Superior temporal gyrus (tissue), 1 donor: ENCODE measurements at regions not wholly inside any gene's neighbourhood (a gene's known extent, or its start where the extent isn't known, plus 50 kb on each side); places are given as distances from the start of the nearest gene placed in this dataset.
A peak's percentile ranks its signal among the peaks of the same experiment; 100 is the strongest.
"Not testable (repeated sequence)": the region's sequence is repeated elsewhere in the genome, so short reads cannot be mapped to it uniquely, and the experiment has no call there.

Source experiments
- DNase-seq: peaks from one replicate; pipeline ENCODE4 v3.0.0-alpha.2; 2016; ENCODE audit errors: extremely low spot score

- DNase-seq, result no peak
These were observed 923.2 kb downstream of the LTN1 start for GRCh38 chr21:28069450-28069923.

DNA sequence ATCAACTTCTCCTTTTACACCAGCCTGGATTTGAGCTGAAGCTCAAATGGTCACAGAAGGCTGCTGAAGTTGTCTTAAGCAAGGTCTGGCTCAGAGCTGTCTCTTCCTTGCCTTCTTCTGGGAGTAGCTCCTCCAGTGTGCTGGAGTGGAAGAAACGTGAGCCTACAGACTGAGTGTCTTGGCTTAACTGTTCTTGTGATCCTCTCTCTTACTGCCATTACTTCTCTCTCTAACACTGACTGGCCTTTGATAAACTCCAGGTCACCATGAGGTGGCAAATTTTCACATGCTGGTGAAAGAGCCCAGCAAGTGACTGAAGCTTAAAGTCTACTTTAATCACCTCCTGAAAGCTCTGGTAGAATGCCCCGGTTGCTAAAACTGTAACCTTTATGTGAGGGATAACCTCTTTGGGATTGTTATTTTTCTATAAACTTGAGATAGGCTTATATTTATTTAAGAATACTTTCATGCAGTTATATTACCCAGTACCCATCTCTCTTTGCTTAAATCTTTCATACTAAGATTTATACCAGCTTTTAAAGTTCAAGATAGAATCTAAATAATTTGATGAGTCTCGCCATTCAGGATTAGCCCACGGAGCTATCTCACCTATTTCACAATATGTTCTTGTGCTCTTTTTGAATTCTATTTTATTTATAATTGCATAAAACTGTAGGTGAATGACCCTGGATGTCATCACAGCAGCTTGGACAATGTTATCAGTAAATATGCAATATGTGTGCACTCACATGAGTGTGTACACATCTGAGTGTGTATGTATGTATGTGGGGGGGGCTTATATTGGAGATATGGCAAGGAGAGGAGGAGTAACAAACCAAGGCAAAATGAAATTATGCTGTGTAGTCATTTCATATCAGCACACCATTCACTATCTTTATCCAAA lies 924.0 kb downstream of the LTN1 start:
- no peak for DNase-seq

DNA sequence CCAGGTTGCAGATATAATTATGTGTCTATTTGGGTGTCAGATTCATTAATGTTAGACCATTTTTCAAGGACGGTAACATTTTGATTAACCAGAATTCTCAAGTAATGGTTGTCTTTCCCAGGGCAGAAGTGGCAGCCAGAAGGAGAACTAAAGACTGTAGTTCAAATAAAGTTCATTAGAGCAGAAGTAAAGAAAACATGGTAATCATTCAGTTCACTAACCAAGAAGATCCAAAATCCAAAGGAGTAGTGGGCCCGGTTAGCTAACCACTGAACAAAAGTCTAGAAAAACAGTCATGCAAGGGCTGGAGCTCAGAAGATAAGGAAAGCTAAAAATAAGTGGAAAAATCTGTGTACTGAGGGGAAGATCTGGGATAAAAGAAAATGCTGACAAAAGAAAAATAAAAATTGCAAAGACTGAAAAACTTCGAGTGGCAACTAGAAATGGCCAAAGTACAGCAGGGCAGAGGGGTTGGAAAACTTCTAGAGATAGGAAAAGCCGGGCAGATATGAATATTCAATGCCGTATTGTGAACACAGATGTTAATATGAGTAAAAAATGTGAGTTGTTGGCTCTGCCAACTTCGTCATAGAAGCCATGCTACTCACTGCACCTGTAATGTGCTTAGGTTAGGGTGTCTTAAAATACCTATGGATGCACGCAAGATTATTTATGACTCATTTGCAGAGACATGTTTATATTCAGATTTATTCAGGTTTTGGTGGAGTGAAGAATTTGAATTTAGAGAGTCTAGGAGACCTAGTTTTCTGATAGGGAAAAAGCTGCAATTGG lies 925.9 kb downstream of the LTN1 start:
- DNase-seq, result peak; percentile 7

GRCh38 chr21:28066076-28066475 lies 926.6 kb downstream of the LTN1 start:
- DNase-seq, result peak; percentile 6

DNA sequence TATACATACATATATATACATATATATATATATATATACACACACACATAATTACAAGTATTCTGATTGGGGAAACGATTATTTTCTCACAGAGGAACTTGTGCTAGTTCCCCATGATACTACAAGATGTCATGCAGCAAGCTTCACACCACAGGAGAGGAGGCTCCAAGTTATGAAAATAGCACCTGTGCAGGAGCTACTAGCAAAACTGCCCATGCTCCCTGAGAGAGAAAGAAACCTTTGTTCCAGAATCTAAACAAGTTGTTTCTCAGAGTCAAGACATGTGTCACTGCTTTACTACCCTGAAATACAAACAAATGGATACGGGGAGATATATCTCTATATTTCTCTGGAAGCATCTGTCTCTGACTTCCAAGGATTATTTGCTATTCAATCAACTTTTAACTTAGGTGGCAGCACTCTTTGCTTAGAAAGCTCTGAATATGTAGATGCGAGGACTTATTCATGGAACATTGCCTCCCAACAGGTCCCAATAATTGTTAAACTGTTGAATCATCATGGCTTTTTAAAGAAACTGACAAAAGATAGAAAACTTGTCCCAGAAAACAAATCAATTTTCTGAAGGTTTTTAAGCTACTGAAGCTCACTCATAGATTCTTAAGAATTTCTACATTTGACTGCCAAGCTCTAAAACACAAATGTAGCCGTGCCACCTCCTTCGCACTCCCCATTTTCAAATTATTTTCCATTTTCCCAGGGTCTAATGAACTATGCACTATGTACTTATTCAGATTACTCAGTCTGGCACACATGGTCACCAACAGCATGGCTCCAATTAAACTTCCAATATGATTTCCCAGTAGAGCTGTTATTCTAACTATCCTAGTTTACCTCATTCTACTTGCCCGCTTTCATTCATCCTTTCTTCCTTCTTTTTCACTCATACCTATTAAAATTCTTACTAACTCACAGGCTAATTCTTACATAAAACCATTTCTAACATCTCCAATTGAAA lies 929.1 kb downstream of the LTN1 start:
- no peak for DNase-seq

GRCh38 chr21:28052956-28053355 lies 939.7 kb downstream of the LTN1 start:
- not testable (repeated sequence) for DNase-seq

DNA sequence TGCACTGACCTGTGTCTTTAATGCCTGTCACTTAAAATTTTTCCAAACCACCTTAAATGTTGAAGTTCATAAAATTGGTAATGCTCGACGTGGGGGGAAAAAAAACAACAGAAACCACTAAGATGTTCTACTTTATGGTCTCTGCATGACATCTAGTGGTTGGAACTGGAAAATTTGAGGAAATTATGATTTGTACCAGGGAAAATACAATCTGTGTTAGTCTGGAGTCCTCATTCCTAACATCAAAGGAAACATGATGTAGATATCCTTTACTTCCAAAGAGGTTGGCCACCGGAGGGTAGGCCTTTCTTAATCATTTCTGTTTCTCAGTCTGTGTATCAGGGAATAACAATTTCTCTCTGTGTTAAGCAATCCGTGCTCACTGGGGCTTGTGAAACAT lies 941.0 kb downstream of the LTN1 start:
- DNase-seq, result peak; percentile 93

GRCh38 chr21:28035692-28036091 lies 957.0 kb downstream of the LTN1 start:
- DNase-seq, result not testable (repeated sequence)

- not testable (repeated sequence) for DNase-seq
These were observed 957.8 kb downstream of the LTN1 start for GRCh38 chr21:28034916-28035315.

DNA sequence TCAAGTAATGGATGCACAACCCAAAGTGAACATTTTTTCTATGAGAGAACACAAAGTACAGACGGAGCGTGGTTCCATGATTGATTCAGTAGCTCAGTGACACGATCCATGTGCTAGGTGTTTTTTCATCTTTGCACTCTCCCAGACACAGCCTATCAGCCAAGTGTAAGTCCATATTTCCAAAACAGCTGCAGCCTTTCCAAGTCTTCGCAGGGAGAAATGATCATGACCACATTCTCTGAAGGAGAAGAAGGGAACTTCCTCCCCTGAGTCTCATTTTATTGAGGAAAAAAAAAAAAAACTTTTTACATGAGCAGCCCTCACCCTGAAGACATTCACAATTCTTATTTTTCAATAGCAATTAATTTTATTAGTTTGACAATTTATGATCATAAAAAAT lies 958.3 kb downstream of the LTN1 start:
- DNase-seq, result not testable (repeated sequence)

GRCh38 chr21:28032652-28033051 lies 960.0 kb downstream of the LTN1 start:
- DNase-seq, result not testable (repeated sequence)

DNA sequence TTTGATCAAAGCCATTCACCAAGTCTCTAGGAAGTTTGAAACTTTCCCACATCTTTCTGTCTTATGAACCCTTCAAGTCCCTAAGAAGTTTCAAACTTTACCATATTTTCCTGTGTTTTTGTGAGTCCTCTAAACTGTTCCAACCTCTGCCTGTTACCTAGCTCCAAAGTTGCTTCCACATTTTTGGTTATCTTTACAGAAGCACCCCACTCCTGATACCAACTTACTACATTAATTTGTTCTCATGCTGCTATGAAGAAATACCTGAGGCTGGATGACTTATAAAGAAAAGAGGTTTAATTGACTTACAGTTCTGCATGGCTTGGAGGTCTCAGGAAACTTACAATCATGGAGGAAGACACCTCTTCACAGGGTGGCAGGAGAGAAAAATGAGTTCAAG lies 961.6 kb downstream of the LTN1 start:
- not testable (repeated sequence) for DNase-seq

- DNase-seq, result no peak
These were observed 967.6 kb downstream of the LTN1 start for GRCh38 chr21:28025111-28025510.

DNA sequence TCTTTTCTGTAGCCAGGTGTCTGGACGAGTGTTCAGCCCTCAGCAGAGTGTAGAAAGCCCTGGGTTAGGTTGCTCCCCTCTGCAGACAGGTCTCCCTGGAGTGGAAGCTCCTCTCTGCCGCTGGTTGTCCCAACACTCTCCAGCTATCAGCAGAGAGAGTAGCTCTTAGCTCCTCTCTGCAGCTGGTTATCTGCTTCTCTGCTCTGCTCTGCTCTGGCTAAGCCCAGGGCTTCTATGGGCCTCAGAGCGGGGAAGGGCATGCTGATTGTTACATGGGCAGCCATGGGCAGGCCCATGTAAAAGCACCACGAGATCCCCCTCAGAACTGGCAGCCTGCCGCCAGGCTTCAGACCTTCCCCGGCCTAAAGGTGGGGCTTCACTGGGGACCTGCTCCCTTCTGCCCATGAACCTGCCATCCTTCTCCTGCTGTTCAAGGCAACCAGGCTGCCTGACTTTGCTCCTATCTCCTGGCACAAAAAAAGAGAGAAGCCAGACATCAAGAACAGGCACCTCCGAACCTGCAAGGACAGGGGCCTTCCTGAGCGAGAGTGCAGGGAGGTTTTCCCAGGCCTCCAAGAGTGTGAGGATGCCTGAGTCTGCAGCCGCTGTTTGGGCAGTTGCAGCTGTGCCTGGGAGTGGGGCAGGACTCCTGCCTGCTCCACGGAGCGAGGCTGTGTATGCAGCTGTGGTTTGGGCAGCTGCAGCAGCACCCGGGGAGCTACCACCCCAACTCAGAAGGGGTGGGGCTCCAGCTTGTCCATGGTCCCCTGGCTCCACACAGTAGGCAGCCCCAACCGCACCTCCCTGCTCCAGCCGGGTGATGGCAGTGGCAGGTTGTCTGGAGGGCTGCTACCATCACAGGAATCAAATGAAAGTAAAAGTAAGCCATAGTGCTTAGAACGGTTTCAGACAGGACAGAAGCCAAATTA lies 973.7 kb downstream of the LTN1 start:
- DNase-seq, result peak; percentile 67

- no peak for DNase-seq
These were observed 974.5 kb downstream of the LTN1 start for GRCh38 chr21:28018213-28018612.

GRCh38 chr21:28016571-28016970 lies 976.1 kb downstream of the LTN1 start:
- DNase-seq, result no peak

GRCh38 chr21:28013123-28013522 lies 979.6 kb downstream of the LTN1 start:
- DNase-seq, result not testable (repeated sequence)

DNA sequence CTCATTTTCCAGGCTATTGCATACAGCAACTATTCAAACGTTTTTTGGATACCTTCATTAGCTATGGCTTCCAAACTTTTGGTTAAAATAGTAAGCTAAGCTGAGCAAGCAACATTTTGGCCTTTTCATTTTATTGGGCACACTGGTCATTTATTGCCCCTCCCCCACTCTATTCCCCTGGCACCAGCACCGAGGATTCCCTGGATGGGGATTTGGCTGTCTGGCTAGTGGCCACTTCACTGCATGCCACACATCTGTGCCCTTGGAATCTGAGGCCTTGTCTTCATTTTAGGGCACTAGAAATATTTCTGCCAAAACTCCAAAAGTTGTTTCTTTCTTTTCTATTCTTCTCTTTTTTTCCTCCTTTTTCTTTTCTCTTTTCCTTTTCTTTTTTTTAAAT lies 980.7 kb downstream of the LTN1 start:
- DNase-seq, result not testable (repeated sequence)

GRCh38 chr21:28008245-28008644 lies 984.4 kb downstream of the LTN1 start:
- DNase-seq, result peak; percentile 49

DNA sequence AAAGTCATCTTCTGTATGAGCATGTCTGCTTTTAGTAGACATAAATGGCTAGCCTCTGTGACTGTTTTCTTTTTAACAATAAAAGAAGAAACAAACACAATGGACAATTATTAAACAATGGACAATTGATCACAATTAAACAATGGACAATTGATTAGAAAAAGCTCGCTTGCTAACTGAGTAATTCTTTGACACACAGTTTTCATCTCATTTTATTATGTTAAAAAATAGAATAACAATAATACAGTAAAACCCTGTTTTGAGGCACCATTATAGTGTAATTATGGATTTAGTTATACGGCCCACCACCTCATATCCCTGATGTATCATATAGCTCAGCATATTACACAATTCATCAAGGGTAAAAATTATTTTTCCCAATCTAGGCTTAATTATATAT lies 989.0 kb downstream of the LTN1 start:
- peak; percentile 63 for DNase-seq
